NCI-H1092 (cell line): ENCODE measurements at regions not wholly inside any gene's neighbourhood (a gene's known extent, or its start where the extent isn't known, plus 50 kb on each side); places are given as distances from the start of the nearest gene placed in this dataset.

Source experiments
- DNase-seq: peaks from one replicate; lab custom pipeline; 2025; lab: John Stamatoyannopoulos, UW

DNA sequence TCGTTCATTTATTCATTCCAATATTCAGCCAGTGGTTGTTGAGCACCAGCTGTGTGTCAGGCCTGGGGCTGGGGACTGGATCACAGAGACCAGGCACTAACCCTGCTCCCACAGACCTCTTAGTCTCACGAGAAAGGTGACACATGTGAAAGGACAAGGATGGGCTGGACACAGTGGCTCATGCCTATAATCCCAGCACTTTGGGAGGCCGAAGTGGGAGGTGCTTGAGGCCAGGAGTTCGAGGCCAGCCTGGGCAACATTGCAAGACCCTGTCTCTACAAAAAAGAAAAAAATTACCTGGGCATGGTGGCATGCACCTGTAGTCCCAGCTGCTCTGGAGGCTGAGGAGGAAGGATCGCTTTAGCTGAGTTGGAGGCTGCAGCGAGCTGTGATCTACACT, 105.9 kb upstream of the SDK1 start:
- no peak for DNase-seq

- no peak for DNase-seq
These were observed 104.2 kb upstream of the SDK1 start for GRCh38 chr7:3196629-3197400.

- no peak for DNase-seq
These were observed 103.4 kb upstream of the SDK1 start for GRCh38 chr7:3197567-3198213.

DNA sequence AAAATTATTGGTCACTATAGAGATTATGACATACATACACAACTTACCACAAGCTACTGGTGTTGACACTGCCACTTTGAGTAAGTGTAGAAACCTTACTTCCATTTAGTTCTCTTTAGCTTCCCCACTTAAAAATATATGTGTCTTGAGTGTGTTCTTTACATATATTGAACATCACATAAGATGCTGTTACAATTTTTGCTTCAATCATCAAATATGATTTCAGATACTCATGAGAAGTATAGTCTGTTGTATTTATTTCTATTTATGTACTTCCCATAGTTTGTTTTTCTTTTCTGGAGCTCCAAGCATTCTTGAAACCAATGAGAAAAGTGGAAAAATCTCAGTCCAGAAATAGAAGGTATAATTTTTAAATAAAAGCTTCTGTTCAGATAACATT, 102.7 kb upstream of the SDK1 start:
- no peak for DNase-seq

DNA sequence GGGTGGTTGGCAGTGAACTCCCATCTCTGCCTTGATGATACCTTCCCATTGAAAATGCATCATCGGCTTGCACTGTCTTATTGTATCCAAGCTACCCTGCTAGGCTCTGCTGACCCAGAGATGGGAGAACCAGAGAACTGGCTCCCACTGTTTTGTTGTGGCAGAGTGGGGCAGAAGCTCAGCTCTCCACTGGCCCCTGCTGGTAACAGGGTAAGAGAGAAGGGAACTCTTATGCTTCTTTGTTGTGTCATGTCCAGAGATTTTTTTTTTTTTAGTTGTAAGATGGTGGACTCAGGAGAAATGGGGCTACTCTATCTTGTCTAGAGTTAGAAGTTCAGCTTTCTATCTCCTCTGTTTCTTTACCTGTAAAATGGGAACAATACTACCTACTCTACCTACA, 100.5 kb upstream of the SDK1 start:
- no peak for DNase-seq

- DNase-seq, result no peak
These were observed 99.7 kb upstream of the SDK1 start for GRCh38 chr7:3201306-3201705.

DNA sequence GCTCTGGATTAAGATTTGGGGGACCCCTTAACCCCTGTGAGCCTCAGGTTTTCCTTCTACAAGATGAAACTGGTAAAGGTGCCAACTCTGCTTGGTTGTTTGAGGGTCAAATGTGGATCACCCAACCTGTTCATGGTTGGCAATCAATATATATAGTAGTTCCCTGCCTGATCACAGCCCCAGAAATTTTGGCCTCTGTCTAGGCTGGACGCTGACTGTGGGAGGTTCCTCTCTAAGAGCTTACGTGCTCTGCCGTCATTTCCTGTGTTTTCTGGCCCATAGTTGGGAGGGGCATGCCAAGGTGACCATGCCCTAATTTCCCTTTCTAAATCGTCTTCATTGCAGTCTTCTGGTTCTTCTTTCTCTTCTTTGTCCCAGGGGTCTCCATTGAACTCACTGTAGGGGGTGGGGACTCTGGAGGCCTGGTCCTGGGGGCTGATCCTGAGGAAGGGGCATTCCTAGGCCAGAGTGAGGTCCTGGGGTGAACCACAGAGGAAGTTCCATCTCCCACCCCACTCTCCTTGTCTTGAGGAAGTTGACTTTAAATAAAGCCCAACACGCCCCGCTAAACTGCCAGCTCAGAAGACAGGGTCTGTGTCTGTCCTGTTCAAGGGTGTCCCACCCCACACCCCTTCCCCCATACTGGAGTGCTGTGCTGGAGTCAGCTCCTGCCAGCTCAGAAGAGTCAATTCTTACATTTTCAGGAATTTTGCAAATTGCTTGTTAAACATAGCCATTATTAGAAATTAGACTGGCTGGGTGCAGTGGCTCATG, 98.9 kb upstream of the SDK1 start:
- no peak for DNase-seq

- no peak for DNase-seq
These were observed 96.5 kb upstream of the SDK1 start for GRCh38 chr7:3204526-3204925.

DNA sequence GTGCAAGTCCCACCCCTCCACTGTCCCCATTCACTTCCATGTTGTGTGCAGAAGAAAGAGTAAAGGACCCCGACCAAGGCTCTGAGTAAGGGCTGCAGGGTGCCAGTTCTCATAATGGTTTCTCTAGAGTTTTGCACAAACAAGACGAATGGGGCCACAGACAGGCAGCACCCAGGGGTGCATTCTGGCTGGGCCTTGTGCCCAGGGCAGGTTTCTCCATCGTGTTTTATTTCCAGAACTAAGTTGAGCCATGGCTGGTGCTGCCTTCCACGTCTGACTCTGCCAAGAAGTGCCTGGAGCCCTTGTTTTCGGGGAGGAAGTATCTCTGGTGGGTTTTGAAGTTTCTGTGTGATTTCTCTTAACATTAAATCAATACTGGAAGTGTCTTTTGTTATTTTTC, 95.0 kb upstream of the SDK1 start:
- no peak for DNase-seq

GRCh38 chr7:3206771-3207191, 94.3 kb upstream of the SDK1 start:
- DNase-seq, result no peak

- no peak for DNase-seq
These were observed 93.6 kb upstream of the SDK1 start for GRCh38 chr7:3207387-3207902.

- DNase-seq, result peak; percentile 6
These were observed 90.5 kb upstream of the SDK1 start for GRCh38 chr7:3210531-3210930.

DNA sequence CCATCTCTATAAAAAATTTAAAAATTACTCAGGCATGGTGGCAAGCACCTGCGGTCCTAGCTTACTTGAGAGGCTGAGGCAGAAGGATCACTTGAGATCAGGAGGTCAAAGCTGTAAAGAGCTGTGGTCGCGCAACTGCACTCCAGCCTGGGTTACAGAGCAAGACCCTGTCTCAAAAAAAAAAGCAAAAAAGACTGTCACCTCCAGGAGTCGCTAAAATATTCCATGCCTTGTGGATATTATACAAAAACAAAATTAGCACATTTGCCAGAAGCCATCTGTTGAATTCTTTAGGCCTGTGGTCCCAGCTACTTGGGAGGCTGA, 87.0 kb upstream of the SDK1 start:
- no peak for DNase-seq

DNA sequence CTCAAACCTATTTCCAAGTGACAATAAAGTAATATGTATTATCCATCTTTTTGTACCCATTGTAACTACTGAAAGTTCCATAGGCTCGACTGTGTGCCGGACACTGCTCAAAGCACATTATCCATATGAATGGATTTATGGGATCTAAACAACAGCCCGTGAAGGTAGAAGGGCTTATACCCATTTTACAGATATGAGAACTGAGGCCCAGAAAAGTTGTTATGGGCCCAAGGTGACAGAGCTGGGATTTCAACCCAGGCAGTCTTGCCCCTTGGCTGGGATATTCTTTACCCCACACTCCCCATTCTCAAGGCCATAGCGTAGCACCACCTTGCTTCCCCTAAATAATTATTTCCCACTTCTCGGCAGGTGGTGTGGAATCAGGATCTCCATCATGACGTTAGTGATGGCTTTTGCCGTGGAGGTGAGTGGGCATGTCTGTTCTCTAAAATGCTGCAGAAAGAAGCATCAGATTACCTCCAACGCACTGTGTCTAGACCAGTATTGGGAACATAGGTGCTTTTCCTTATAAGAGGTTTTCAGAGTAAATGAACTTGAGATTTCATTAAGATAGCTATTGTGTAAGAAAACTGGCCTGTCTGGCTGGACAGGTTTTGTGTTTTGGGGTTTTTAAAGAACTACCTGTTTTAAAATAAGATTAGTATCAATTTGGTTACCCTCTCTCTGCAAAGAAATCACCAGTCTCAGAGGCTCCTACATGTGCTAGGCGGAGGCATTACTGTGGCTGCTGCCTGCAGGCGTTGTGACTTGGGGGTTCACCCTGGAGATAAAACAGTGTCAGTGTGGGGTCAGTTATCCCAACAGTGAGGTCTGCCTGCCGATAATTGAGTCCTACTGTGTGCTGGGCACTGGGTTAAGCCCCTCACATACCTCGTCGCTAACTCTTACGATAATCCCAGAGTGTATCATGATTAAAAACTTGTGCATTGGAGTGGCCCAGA, 85.1 kb upstream of the SDK1 start:
- DNase-seq, result no peak

GRCh38 chr7:3217166-3217565, 83.9 kb upstream of the SDK1 start:
- no peak for DNase-seq

DNA sequence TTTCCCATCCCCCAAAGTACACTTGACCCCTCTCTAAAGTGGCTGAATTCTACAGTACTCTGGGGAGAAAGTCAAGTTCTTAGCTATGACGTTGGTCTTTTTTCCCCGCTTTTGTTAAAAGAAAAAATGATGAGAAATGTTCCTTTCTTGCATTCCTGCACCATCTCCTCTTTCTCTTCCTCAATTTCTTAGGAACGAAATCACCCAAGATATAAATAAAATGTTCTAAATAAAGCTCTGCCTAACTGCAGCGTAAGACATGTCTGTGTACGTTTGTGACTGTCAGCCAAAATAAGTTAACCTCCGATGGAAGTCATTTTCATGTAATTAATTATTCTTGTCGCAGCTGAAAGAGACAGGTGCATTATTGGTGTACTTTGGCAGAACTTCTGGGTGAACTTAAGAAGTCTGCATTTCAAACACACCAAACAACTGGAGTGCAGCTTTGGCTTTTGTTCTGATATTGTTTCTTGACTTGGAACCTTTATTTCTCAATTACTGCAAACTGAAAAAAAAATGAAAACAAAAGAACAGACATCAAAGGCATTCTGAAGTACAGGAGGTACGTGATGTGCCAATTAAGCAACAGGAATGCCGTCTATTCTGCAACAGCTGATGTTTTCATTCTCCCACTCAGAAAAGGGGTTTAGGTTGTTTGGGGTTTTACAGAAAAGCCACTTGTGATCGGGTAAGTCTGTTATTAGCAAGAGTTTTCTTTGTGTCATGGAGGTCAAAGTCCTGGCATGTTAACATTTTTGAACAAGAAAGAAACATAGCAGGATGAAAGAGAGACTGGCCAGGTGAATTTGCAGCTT, 82.4 kb upstream of the SDK1 start:
- DNase-seq, result no peak

DNA sequence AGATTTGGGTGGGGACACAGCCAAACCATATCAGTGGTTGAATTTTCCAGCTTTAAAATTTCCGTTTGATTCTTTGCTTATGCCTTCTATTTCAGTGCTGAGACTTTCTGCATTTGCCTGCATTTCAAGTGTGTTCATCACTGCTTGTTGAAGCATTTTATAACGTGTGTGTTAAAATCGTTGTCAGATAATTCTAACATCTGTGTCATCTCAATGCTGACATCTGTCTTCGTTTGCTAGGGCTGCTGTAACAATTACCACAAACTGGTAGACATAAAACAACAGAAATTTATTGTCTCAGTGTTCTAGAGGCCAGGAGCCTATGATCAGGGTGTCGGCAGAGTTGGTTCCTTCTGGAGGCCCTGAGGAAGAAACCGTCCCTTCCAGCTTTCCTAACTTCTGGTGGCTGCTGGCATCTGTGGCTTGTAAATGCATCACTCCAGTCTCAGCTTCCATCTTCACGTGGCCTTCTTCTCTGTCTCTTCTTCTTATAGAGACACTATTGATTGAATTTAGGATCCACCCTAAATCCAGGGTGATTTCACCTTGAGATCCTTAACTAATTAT, 71.1 kb upstream of the SDK1 start:
- no peak for DNase-seq

GRCh38 chr7:3230908-3231307, 70.1 kb upstream of the SDK1 start:
- DNase-seq, result no peak

- DNase-seq, result no peak
These were observed 68.8 kb upstream of the SDK1 start for GRCh38 chr7:3232228-3232627.

GRCh38 chr7:3233301-3233700, 67.8 kb upstream of the SDK1 start:
- no peak for DNase-seq

- no peak for DNase-seq
These were observed 67.0 kb upstream of the SDK1 start for GRCh38 chr7:3234051-3234450.
